Stimulated activated CD4-positive, alpha-beta T cell treated with anti-CD3 and anti-CD28 coated beads, Interleukin-15, amount 100 ng/mL, for 24 hours (primary cell): ENCODE measurements at regions not wholly inside any gene's neighbourhood (a gene's known extent, or its start where the extent isn't known, plus 50 kb on each side); places are given as distances from the start of the nearest gene placed in this dataset.
"Not testable (repeated sequence)": the region's sequence is repeated elsewhere in the genome, so short reads cannot be mapped to it uniquely, and the experiment has no call there.

Experiments used
- DNase-seq: peaks from one replicate; pipeline ENCODE4 v3.0.0-alpha.2; 2020

DNA sequence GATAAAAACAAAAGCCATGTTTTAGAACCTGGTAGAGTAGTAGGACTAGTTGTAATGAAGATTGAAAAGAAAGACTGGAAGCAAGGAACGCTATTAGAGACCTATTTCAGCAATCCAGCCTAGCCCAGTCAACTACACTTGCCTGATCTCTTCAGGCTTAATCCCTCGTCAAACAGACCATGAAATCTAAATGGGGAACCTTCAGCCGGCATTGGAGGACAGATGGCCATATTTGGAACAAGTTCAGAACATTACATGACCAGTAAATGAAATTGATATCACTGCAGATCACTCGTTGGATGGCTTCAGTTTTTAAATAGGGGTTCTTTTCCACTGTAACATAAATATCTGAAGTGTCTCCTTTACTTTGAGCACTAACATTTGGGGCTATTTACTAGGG, 84.8 kb upstream of the WDR44 start:
- no peak for DNase-seq

DNA sequence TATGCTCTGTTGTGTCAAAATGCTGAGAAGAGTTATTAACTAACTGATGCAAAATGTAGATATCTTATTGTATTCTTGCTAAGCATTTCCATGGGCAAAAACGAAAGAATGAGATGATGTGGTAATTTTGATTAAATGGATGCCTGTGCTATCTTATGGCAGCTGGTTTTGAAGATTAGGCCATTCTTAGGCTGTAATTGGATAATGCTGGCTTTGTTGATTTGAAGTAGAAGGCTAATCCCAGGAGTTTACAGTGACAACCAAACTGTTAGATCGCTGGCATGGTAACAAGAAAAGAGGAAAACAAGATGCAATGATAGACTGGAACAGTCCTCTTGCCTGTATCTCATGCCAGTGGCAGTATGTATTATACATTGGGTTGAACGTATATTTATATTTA, 74.1 kb upstream of the WDR44 start:
- DNase-seq: no peak

GRCh38 chrX:118272242-118272641, 73.7 kb upstream of the WDR44 start:
- DNase-seq: no peak

DNA sequence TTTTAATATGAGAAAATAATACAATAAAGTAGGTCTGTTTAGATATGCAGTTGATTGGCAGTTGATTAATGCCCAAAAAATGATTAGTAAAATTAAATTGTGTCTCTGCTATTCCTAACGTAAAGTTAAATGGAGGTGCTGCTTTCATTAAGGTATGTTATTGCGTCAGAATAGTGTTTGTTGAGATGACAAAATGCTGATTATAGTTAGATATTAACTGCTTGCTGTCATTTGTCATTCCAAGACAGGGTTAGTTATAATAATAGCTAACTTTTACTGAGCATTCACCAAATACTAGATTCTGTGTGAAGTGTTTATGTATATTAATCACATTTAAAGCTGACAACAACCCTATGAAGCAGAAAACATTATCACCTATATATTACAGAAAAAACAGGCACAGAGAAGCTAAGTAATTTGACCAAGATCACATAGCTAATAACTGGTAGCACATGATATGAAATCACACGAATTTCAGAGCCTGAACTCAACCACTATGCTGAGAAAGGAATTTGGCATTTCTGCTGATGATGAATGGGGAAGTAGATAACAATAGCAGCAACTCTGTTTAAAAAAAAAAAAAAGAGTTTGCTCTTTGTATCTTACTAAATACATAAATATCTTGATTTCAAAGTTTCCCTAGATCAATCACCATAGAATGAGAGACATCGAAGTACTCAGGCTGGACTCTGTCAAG, 59.7 kb upstream of the WDR44 start:
- DNase-seq: no peak

- DNase-seq: not testable (repeated sequence)
These were observed 50.1 kb upstream of the WDR44 start for GRCh38 chrX:118295818-118296217.
